HG03097 (cell line): ENCODE measurements at regions not wholly inside any gene's neighbourhood (a gene's known extent, or its start where the extent isn't known, plus 50 kb on each side); places are given as distances from the start of the nearest gene placed in this dataset.

ENCODE experiments used
- ATAC-seq: cut with Tn5 transposase; IDR thresholded peaks from one replicate; pipeline ENCODE4 v1.9.1; 2021; ENCODE audit not compliant: unreplicated experiment, low FRiP score

GRCh38 chr14:45728434-45729225 lies 475.6 kb upstream of the MIS18BP1 start:
- ATAC-seq = no peak

- ATAC-seq = no peak
These were observed 474.1 kb upstream of the MIS18BP1 start for GRCh38 chr14:45727133-45727532.

- no peak for ATAC-seq
These were observed 468.5 kb upstream of the MIS18BP1 start for GRCh38 chr14:45721472-45721871.

GRCh38 chr14:45716572-45716971 lies 463.6 kb upstream of the MIS18BP1 start:
- ATAC-seq = no peak

- ATAC-seq = no peak
These were observed 462.9 kb upstream of the MIS18BP1 start for GRCh38 chr14:45715946-45716345.

- no peak for ATAC-seq
These were observed 456.5 kb upstream of the MIS18BP1 start for GRCh38 chr14:45709541-45709940.

- no peak for ATAC-seq
These were observed 453.0 kb upstream of the MIS18BP1 start for GRCh38 chr14:45705940-45706534.

- ATAC-seq = no peak
These were observed 446.5 kb upstream of the MIS18BP1 start for GRCh38 chr14:45699471-45699870.

GRCh38 chr14:45698462-45699134 lies 445.6 kb upstream of the MIS18BP1 start:
- ATAC-seq = no peak

GRCh38 chr14:45686771-45687170 lies 433.8 kb upstream of the MIS18BP1 start:
- no peak for ATAC-seq

GRCh38 chr14:45680531-45680930 lies 427.5 kb upstream of the MIS18BP1 start:
- ATAC-seq = no peak

- ATAC-seq = no peak
These were observed 426.9 kb upstream of the MIS18BP1 start for GRCh38 chr14:45679853-45680252.

GRCh38 chr14:45678163-45678562 lies 425.2 kb upstream of the MIS18BP1 start:
- ATAC-seq = no peak

- ATAC-seq = no peak
These were observed 420.4 kb upstream of the MIS18BP1 start for GRCh38 chr14:45673420-45673819.

- no peak for ATAC-seq
These were observed 411.8 kb upstream of the MIS18BP1 start for GRCh38 chr14:45664668-45665356.

- ATAC-seq = no peak
These were observed 405.9 kb upstream of the MIS18BP1 start for GRCh38 chr14:45658917-45659299.

GRCh38 chr14:45658226-45658916 lies 405.4 kb upstream of the MIS18BP1 start:
- ATAC-seq = no peak

GRCh38 chr14:45651890-45652289 lies 398.9 kb upstream of the MIS18BP1 start:
- ATAC-seq = no peak

- no peak for ATAC-seq
These were observed 397.8 kb upstream of the MIS18BP1 start for GRCh38 chr14:45650754-45651153.

GRCh38 chr14:45649051-45649450 lies 396.0 kb upstream of the MIS18BP1 start:
- ATAC-seq = no peak

GRCh38 chr14:45641541-45641940 lies 388.5 kb upstream of the MIS18BP1 start:
- ATAC-seq = no peak
